NCI-H748 treated with DMSO at 0.1 percent for 48 hours (cell line): ENCODE measurements at regions not wholly inside any gene's neighbourhood (a gene's known extent, or its start where the extent isn't known, plus 50 kb on each side); places are given as distances from the start of the nearest gene placed in this dataset.
"Not testable (repeated sequence)": the region's sequence is repeated elsewhere in the genome, so short reads cannot be mapped to it uniquely, and the experiment has no call there.

Source experiments
- DNase-seq: peaks from one replicate; lab custom pipeline; 2025; lab: John Stamatoyannopoulos, UW

- DNase-seq = no peak
Measured at GRCh38 chr10:109393425-109393824, 529.9 kb downstream of the XPNPEP1 start.

DNA sequence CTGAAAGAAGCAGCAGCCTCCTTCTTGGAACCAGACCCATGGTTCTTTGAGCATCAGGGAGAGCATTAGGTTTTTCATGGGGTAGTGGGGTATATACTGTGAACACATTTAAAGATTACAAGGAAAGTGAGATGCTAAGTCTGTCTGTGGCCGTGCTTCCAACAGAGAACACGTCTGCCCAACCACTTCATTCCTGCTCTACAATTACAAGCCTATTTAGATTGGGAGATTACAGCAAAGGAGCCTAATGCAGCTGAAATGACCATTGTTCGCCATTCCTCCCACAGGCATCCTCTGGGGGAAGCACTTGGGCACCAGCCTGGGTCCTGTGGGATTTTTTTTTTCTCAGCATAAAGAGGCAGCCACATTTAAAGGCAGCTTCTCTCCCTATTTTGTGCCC lies 536.4 kb downstream of the XPNPEP1 start:
- DNase-seq = no peak

- DNase-seq = no peak
Measured at GRCh38 chr10:109386101-109386500, 537.2 kb downstream of the XPNPEP1 start.

- no peak for DNase-seq
Measured at GRCh38 chr10:109379186-109379585, 544.1 kb downstream of the XPNPEP1 start.

GRCh38 chr10:109374215-109374614 lies 549.1 kb downstream of the XPNPEP1 start:
- DNase-seq = no peak

DNA sequence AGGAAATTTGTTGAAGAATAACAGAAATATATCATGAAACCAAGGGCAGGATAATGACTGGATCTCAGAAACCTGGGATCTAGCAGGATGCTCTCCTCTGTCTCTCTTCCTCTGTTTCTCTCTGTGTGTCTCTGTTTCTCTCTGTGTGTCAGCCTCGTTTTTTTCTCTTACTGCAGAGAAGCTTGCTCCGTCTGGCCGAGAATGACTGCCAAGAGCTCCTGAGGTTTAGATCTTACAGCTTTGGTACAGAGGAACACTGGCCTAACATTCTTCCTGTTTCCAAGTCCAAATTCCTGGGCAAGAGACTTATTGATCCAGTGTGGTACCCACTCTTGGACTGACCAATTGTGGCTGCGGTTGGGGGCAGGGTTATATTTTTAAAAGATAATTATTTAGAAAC lies 564.0 kb downstream of the XPNPEP1 start:
- DNase-seq = no peak

DNA sequence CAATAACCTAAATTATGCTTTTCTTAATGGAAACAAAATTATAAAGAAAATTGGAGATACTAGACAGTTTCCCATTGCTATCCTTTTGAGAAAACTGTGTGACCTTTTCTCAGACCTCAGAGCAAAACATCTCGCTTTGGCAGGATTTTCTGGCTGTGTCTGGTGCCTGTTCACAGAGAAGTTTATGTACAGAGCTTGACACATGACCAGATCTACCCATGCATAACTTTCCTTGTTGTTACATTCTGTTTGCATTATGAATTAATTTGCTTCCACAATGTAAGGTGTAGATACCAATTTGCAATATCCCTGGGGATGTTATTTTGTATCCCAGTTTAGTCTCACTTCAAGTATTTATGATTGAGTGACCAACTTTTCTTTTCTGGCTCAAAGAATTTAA lies 565.0 kb downstream of the XPNPEP1 start:
- DNase-seq = no peak

DNA sequence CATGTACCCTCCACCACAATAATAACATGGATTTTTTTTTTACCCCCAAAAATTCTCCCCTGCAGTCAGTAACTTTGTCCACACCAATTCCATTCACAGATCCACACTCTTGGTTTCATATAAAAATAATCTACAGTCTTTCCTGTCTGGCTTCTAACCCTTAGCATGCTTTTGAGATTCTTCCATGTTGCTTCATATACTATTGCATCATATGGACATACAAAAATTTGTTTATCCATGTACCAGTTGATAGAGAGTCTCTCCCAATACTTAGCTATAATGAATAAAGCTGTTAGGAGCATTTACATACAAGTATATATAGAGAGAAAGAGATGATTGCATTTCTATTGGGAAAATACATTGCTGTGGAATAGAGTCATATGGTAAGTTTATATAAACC lies 575.0 kb downstream of the XPNPEP1 start:
- no peak for DNase-seq

- no peak for DNase-seq
Measured at GRCh38 chr10:109343293-109343692, 580.0 kb downstream of the XPNPEP1 start.

DNA sequence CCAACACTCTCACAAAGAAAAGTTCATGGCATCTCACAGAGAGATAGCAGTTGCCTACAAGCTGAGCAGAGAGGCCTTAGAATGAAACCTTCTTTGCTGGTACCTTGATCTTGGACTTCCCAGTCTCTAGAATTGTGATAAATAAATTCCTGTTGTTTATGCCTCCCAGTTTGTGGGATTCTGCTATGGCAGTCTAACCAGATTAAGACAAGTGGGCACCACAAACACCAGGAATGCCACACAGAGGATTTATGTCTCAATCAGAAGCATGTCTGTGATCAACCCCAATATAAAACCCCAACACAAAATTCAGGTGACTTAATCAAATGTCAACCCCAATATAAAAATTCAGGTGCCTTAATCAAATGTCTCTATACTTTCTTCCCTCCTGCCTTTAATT lies 581.3 kb downstream of the XPNPEP1 start:
- no peak for DNase-seq

DNA sequence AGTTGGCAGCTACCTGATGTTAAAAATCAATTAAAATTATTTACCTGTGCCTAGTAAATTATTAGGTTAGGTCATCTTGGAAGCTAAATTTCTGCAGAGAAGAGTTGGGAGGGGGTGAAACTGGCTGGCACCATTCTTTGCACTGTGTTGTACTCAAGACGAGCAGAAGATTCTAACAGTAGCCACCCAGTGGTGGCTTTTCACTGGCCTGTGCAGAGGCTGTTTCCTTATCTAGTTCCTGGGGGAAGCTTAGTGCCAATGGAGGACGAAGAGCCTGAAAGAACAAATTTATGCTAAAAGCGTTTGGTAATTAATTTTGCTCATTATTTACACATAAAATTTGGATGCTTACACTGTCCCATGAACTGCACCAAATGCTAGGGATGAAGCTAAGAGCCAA lies 595.3 kb downstream of the XPNPEP1 start:
- DNase-seq = no peak

- DNase-seq = no peak
Measured at GRCh38 chr10:109327266-109327665, 596.0 kb downstream of the XPNPEP1 start.

- no peak for DNase-seq
Measured at GRCh38 chr10:109324721-109325120, 598.6 kb downstream of the XPNPEP1 start.

- no peak for DNase-seq
Measured at GRCh38 chr10:109317746-109318366, 605.5 kb downstream of the XPNPEP1 start.

DNA sequence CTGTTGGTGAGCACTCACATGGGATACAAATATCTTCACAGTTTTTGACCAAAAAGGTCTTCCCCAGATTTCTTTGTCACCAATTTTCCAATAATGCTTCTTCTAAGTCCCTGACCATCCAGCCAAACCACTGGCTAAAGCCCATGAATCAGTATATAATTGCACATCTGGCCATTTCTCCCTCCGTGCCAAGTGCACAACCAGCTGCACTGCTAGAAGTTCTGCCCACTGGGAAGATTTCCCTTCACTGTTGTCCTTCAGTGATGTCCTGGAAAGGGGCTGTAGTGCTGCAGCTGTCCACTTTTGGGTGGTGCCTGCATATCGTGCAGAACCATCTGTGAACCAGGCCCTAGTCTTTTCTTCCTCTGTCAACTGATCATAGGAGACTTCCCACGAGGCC lies 609.3 kb downstream of the XPNPEP1 start:
- DNase-seq = not testable (repeated sequence)

GRCh38 chr10:109312555-109312954 lies 610.8 kb downstream of the XPNPEP1 start:
- not testable (repeated sequence) for DNase-seq

DNA sequence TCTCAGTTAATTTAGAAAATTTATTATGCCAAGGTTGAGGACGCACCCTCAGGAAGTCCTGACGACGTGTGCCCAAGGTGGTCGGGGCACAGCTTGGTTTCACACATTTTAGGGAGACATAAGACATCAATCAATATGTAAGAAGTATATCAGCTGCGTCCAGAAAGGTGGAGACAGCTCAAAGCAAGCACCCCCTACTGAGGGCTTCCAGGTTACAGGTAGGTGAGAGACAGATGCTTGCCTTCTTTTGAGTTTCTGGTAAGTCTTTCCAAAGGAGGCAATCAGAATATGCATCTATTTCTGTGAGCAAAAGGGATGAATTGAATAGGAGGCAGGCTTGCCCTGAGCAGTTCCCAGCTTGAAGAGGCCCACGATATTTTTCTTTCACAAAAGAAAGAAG lies 614.3 kb downstream of the XPNPEP1 start:
- no peak for DNase-seq

DNA sequence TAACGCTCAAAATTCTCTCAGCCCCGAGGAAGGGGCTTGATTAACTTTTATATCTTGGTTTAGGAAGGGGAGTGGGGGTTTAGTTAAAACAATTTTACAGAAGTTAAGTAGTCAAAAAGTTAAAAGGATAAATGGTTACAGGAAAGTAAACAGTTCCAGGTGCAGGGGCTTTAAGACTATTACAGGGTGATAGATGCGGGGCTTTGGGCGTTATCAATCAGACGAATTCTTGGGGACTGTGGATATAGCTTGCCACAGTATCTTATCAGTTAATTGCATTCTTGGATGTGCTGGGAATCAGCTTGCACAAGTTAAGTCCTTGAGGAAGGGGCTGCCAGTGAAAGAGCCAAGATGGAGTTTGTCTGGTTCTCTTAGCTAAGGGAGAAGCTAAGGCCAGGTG lies 616.2 kb downstream of the XPNPEP1 start:
- not testable (repeated sequence) for DNase-seq

DNA sequence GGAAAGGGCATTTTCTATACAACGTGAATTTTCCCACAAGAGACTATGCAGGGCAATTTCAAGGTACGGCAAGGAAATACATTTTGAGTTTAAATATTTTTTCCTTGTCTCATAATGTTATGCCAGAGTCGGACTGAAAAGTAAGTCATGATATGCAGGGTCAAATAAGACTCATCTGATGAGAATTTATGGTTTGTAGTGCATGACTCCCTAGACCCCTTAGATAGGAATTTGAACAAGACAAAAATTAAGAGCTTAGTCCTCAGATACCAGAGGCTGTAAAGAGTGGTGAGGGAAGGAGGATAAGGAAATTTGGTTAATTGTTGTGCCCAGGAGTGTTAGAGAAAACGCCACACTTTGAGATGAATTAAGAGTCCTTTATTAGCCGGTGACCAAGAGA lies 616.6 kb downstream of the XPNPEP1 start:
- DNase-seq = no peak

- no peak for DNase-seq
Measured at GRCh38 chr10:109287858-109288257, 635.5 kb downstream of the XPNPEP1 start.

- DNase-seq = no peak
Measured at GRCh38 chr10:109282510-109282909, 640.8 kb downstream of the XPNPEP1 start.

DNA sequence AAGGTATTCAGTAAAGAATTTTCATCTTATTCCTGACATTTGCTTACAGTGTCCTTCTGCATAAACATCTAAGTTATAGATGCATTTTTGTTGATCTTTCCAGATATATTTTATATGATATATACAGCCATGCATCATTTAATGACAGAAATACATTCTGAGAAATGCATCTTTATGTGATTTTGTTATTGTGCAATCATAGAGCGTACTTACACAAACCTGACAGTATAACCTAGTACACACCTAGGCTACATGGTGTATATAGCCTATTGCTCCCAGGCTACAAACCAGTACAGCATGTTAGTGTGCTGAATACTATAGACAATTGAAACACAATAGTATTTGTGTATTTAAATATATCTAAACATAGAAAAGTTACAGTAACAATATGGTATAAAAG lies 642.0 kb downstream of the XPNPEP1 start:
- DNase-seq = no peak

DNA sequence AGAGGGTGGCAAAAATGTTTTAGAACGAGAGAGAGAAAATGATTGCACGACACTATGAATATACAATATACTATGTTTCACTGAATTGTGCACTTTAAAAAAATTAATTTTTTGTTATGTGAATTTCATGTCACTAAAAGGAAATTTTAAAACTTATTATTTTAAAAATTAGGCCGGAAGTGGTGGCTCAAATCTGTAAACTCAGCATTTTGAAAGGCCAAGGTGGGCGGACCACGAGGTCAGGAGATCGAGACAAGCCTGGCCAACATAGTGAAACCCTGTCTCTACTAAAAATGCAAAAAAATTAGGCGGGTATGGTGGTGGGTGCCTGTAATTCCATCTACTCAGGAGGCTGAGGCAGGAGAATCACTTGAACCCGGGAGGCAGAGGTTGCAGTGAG lies 642.5 kb downstream of the XPNPEP1 start:
- no peak for DNase-seq

GRCh38 chr10:109277456-109277855 lies 645.9 kb downstream of the XPNPEP1 start:
- DNase-seq = no peak

DNA sequence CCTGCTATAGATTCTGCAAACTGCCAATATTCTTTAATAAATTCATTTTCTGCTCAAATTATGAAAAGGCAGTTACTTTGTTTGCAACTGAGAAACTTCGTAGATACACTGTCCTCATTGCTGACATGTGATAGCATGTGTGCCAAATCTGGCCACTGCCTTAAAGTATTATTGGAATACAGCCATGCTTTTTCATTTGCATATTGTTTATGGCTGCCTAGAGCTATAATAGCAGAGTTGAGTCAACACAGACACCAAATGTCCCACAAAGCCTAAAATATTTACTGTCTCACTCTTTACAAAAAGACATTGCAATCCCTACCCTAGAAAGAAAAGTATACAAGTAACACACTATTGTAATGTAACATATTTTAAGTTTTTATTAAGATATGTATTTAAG lies 647.4 kb downstream of the XPNPEP1 start:
- DNase-seq = no peak
